Dedifferentiated amniotic fluid mesenchymal stem cell (primary cell): ENCODE measurements at regions not wholly inside any gene's neighbourhood (a gene's known extent, or its start where the extent isn't known, plus 50 kb on each side); places are given as distances from the start of the nearest gene placed in this dataset.

ENCODE experiments used
- DNase-seq: peaks from one replicate; pipeline ENCODE4 v3.0.0-alpha.2; 2016; ENCODE audit errors: extremely low spot score

- DNase-seq: no peak
These were observed 88.4 kb upstream of the PARP11 start for GRCh38 chr12:3961591-3961990.

GRCh38 chr12:3959799-3960560, 86.8 kb upstream of the PARP11 start:
- DNase-seq: no peak

DNA sequence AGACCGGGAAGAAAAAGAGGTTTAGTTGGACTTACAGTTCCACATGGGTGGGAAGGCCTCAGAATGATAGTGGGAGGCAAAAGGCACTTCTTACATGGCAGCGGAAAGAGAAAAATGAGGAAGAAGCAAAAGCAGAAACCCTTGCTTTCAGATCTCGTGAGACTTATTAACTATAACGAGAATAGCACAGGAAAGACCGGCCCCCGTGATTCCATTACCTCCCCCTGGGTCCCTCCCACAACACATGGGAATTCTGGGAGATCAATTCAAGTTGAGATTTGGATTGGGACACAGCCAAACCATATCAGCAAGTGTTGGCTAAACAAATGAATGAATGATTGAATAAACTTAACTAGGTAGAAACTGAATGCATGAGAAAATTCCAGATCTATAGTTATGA, 85.3 kb upstream of the PARP11 start:
- no peak for DNase-seq

DNA sequence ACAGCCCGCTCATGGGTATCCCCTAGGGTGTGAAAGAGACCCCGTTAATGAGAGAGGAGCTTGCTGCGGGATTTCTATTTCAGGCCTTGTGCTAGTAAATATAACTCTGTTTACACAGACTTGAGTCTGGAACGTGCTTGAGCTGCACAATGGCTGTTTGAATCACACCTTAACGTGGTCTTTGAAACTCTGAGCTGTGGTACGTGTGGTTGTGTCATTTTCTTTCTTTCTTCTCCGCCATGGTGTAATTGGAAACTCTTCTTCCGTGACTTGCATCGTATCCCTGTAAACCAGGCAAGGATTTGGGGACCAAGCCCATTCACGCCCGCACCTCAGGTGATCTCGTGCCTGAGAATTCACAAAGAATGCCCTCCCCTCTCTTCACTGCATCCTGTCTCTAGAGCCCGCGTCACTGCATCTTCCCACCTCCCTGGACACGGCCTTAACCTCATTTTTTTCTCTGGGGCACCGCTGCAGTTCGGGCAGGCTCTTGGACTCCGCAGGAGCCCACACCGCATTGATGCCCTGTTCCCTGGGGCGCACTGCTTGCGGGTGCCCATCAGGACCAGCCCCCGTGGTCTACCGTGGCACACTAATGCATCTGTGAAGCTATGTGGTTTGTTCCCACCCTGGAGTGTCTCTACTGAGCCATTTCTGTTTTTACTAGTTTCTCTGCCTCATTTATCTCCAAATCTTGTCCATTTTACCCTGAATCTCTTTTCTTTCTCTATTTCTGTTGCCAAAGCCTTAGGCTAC, 78.4 kb upstream of the PARP11 start:
- DNase-seq: no peak

- DNase-seq: no peak
These were observed 77.6 kb upstream of the PARP11 start for GRCh38 chr12:3950714-3951320.

DNA sequence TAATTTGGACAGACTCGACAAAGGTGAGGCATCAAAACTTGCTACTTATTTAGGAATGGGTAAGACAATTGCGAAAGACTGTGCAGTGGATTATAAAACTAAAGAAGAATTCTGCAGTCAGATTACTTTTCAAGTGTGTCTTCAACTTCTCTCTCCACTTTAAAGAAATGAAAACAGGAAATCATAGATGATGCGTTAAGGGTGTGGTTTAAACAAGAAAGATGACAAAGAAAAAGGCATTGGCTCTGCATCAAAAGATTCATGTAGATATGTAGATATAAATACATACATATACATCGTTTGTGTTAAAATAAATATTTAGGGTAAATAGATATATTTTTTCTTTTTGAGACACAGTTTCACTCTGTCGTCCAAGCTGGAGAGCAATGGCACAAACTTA, 74.6 kb upstream of the PARP11 start:
- DNase-seq: no peak

GRCh38 chr12:3945671-3946070, 72.5 kb upstream of the PARP11 start:
- no peak for DNase-seq

- no peak for DNase-seq
These were observed 71.4 kb upstream of the PARP11 start for GRCh38 chr12:3944620-3945019.

DNA sequence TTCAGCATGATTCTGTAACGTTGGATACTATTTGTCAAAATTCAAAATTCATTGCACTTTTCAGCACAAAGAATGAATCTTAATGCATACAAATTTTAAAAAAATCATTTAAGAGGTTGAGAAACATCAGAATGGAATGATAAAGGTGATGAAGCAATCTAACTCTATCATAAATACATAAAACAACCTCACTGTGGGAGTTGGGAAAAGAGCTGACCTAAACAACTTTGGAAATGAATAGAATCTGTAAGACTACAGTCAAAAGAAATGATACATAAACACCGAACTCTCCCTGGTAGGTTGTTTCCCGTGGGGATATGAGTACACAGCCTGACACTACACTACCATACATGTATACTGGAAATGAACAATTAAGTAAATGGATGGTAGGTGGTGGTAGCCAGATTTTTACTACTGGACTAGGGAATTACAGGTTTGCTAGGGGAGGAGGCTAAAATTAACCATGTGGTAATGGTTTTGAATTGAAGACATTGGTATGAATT, 64.9 kb upstream of the PARP11 start:
- no peak for DNase-seq

DNA sequence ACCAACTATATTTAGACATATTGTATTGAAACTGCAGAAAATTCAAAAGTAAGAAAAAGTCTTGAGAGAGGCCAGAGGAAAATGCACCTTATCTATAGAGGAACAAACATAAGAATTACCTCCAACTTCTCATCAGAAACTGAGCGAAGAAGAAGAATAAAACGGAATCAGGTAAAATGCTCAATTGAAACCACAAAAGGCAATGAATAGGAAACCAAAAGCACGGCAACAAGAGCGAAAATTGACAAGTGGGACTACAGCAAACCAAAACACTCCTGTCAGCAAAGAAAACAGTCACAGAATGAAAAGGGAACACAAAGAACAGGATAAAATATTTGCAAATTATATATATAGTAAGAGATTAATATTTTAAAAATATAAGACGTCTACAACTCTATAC, 61.9 kb upstream of the PARP11 start:
- DNase-seq: no peak

GRCh38 chr12:3933819-3934192, 60.6 kb upstream of the PARP11 start:
- DNase-seq: no peak

- DNase-seq: no peak
These were observed 60.0 kb upstream of the PARP11 start for GRCh38 chr12:3933074-3933818.

DNA sequence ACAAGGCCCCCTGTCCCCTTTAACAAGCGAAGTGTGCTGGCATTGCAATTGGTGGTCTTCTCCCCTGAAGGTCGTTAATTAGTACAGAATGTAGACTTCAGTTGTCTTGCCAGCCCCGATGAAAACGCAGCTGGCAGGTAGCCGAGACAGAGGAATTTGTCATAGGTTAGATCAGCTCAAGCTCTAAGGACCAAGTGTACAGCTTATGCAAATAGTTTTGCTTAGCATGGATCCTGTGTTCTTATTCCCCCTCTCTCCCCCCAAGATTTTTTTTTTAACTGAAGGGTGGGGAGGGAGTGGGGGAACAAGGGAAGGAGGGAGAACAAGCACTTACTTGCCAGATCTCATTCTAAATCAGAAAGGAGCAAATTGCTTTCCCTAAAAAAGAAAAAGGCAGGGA, 58.6 kb upstream of the PARP11 start:
- DNase-seq: no peak

DNA sequence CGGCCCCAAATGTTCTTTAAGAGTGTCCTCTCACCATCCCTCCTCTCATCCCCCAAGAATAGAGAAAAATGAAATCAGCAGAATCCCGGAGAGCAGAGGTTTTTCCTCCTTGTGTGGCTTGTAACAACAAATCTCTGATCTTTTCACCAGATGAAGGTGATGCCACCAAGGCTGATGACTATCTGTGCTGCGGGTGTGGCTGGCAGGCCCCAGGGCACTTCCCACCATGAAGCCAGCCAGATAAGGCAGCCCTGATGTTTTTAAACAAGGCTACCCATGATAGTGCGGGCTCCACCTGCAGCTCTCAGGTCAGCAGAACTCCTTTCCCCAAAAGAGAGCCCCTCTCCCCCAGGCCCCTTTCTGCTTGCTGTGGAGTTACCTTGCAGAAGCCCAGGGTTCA, 58.0 kb upstream of the PARP11 start:
- no peak for DNase-seq

DNA sequence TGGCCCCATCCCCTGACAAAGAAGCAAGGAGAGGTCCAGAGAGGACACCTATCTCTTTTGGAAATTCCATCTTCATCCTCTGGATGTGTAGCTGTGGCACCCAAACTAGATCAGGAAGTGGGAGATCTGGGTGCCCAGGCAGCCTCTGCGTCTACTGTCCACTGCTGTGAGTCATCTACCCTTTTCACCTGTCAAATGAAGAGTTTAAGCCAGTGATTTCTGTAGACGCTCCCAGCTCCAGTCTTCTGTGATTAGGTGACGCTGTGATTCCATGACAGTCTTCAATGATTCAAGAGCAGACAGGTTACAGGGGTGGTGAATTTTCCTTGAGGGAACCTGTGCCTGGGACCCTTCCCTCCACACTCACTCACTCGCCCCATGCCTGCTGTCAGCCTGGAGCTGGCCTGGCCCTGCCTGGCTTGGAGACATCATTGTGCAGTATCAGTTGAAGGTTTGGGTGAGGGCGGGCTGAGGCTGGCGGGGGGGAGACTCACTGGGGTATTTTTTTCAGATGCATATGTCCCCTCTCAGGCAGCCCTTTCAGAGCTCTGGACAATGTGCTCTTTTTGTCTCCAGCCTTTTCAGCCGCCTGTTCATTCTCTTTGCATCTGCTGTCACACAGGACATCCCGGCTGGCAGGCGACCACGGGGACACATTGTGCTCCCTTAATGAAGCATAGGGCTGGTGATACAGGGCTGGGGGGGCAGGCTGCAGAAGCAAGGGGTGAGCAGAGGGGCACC, 56.8 kb upstream of the PARP11 start:
- no peak for DNase-seq

GRCh38 chr12:3928538-3929184, 55.5 kb upstream of the PARP11 start:
- DNase-seq: no peak

DNA sequence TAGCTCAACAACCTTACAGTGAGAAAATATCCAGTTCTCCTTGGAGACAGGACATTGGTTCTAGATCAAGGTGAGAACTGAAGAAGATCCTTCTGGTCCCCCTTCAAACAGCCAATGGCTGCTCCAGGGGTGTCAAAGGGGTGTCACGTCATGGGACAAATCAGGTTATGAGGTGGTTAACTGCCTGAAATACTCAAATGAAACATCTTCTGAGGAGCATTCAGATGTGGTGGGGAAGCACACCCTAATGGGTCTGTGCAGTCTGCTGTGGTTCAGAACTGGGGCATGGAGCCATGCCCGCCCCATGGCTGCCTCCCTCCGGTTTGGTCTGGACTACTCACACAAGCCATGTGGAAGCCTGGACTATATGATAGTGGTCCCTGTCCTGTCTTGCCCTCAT, 52.4 kb upstream of the PARP11 start:
- no peak for DNase-seq

- DNase-seq: no peak
These were observed 51.6 kb upstream of the PARP11 start for GRCh38 chr12:3924761-3925160.

DNA sequence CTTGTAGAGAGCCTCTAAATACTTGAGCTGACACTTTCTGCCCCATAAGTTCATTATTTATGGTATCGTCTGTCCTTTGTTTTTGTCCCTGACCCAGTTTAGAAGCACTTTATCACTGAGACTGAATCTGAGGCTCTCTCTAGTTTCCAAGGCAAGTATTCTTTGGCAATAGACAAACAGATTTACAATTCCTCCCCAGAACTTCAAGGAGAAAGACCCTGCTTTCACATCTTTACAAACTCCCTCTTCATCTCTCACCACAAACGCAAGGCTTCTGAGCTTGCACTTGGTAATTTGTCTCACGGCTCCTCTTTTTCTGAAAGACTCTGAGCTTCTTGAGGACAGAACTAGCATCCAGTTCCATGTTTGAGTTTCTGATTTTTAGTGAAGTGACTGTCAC, 49.8 kb upstream of the PARP11 start:
- DNase-seq: no peak
